GM21423 (cell line): ENCODE measurements at regions not wholly inside any gene's neighbourhood (a gene's known extent, or its start where the extent isn't known, plus 50 kb on each side); places are given as distances from the start of the nearest gene placed in this dataset.

Experiments
- ATAC-seq: cut with Tn5 transposase; IDR thresholded peaks from one replicate; pipeline ENCODE4 v1.9.1; 2021; ENCODE audit warnings: mild to moderate bottlenecking, moderate library complexity; ENCODE audit not compliant: unreplicated experiment

- ATAC-seq: no peak
Observed at GRCh38 chr9:115250621-115251032, 132.7 kb upstream of the TNC start.

- no peak for ATAC-seq
Observed at GRCh38 chr9:115254287-115255180, 136.6 kb upstream of the TNC start.

GRCh38 chr9:115261656-115262081 lies 143.7 kb upstream of the TNC start:
- ATAC-seq: no peak

DNA sequence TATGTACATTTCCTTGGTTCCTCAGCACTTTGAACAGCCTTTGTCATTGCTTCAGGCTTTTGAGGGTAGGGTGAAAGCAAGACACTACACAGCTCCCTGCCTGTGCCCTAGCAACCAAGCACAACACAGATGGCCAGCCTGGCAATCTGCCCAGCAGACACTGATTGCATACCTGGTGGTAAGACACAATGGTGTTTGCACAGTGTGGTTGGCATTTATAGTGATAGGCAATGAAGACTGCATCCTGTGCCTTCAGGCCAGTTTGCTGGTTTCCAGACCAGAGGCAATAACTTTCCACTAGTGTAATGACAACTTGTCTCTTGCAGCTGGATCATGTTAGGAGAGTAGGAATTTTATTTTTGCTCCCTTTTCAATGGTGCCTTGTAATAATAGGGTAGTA lies 144.5 kb upstream of the TNC start:
- no peak for ATAC-seq

- no peak for ATAC-seq
Observed at GRCh38 chr9:115262952-115263351, 145.0 kb upstream of the TNC start.

GRCh38 chr9:115263371-115264075 lies 145.6 kb upstream of the TNC start:
- no peak for ATAC-seq

DNA sequence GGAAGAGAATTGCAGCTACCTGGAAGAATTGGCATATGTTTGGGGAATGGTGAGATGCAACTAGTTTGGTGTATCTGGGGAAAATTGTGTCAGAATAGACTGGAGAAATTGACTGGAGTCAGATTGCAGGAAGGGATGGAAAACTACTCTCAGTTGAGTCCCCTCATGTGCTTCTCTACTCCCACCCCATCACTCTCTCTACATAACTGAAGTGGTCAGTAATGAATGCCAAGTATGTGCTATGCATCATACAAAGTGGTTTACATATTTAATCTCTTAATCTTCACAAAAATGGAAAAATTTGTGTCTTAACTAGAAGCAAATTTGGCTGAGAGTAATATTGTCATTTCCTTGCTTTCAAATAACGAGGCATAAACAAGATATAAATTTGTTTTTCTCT lies 146.4 kb upstream of the TNC start:
- no peak for ATAC-seq

DNA sequence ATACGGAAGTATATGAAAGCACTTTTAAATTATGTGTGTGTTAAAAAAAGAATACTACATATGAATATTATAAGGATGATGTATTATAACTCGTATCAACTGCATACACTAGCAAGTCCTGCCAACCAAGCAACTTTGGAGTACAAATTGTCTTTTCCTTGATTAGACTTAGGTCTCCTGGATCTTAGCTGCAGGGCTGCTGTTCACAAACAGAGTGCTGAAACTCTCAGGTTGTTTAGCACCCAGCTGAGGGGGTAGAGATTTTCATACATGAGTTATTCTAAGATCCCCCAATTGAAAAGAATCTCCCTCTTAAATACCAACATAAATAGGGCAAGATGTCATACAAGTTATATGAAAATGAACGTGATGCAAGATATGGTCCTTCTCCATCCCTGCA lies 149.8 kb upstream of the TNC start:
- ATAC-seq: no peak

DNA sequence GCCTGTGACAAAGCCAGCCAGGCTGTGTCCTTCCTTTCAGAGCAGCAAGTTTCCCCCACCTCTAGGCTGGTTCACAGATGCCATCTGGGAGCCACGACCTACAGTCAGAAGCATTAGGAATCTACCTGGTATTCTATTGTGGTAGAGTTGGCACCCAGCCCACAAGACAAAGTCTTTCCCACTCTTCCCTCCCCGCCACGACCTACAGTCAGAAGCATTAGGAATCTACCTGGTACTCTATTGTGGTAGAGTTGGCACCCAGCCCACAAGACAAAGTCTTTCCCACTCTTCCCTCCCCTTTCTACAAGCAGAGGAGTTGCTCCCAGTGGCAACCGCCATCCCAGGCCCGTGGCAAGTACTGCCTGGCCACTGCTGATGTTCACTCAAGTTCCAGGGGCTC lies 157.8 kb upstream of the TNC start:
- no peak for ATAC-seq

- no peak for ATAC-seq
Observed at GRCh38 chr9:115276621-115277020, 158.7 kb upstream of the TNC start.

GRCh38 chr9:115277301-115277700 lies 159.3 kb upstream of the TNC start:
- no peak for ATAC-seq

DNA sequence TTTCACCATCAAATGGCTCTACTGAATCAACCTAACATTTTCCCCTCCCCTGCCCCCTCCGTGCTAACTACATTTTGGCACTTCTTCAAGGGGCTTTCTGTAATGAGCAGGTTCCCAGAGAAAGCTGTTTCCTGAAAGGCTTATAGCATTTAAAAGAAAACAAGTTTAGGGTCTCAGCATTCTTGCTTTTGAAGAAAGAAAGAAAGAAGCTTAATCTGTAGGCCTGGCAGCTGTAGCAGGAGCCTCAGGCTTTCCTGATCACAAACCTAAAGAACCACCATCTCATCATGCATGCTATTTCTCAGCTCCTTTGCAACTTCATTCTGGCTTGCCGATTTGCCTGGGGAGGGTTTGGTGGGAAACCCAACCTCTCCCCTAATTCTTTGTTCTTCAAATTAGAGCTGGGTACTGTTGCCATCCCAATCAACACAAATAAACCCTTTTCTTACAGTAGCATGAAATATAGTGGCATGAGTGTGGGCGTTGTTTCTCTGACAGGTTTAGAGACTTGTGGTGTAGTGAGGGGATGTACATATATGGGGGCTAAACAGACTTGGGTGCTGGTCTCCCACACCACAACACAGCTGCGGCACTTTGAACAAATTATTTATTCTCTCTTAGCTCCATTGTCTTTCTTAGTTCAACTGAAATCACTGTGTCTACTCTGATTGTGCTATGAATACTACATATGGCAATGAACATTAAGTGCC lies 160.5 kb upstream of the TNC start:
- no peak for ATAC-seq

GRCh38 chr9:115283395-115283794 lies 165.4 kb upstream of the TNC start:
- no peak for ATAC-seq

DNA sequence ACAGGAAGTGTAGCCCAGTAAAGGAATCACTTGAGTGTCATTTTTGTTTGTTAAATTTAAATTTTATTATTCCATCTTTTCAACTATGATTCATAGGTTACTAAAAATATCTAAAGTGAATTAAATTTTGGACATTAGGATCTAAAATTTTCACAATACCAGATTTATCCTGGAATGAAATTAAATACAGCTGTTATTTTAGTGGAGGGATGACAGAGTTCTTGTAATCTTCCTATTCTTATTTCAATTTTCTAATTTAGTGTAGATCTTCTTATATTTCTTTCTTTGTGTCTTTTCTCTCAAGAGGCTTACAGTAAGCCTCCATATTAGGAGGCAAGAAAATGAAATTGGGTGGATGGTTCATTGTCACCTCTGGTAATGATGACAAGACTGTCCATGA lies 167.9 kb upstream of the TNC start:
- no peak for ATAC-seq

GRCh38 chr9:115286411-115286810 lies 168.5 kb upstream of the TNC start:
- ATAC-seq: no peak

GRCh38 chr9:115289757-115290208 lies 171.8 kb upstream of the TNC start:
- no peak for ATAC-seq

DNA sequence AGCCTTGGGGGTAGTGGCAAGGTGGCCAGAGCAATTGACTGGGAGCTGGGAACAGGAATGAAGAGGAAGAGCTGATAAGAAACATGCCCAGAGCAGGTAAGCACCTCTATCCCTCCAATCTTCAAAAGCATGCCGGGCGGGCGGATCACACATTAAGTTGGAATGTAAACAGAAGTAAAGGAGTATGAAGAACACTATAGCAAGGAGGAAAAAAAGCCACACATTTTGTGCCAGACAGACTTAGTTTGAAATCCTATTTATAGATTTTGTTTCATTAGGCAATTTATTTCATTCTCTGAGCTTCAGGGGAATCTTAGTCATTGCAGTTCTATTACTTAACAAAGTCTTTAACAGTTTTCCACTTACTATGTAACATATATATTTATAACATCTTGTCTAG lies 173.9 kb upstream of the TNC start:
- ATAC-seq: no peak

DNA sequence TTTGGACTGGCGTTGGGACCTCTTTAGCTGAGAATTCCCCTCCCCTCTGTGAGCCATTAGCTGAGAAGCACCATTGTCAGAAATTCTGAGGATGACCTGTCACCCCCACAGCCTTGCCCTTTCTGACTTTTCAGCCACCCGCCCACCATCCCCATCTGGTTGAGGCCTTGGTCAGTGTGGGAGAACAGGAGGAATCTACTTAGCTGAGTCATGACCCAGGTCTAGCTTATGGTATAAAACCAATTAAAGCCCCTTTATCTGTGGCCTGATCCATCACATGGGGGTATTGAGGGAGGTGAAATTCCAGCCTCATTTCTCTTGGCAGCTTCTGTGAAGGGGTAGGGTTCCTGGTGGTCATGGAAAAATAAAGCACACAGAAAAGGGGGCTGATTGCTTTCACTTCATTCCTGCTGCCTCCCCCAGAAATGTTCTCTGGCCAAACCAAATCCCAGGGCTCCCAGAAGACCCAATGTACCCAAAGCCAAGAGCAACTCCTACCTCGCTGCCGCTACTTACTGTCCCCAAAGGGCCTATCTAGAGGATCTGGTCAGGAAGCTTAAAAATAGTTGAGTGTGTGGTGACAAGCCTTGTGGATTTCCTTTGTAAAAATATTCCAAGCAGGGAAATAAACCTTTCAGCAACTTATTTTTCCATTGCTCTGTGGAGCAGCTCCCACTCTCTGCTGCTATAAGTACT lies 174.8 kb upstream of the TNC start:
- ATAC-seq: no peak

GRCh38 chr9:115295734-115296133 lies 177.8 kb upstream of the TNC start:
- no peak for ATAC-seq

GRCh38 chr9:115296831-115297565 lies 179.0 kb upstream of the TNC start:
- no peak for ATAC-seq
